Thyroid gland (tissue), 4 donors: ENCODE measurements at regions not wholly inside any gene's neighbourhood (a gene's known extent, or its start where the extent isn't known, plus 50 kb on each side); places are given as distances from the start of the nearest gene placed in this dataset.

Source experiments
- POLR2A ChIP-seq, 2 donors: fragments of 450-650 bp; IDR thresholded peaks; one replicate each; pipeline ENCODE4 v1.6.1; 2017; ENCODE audit warnings: antibody characterized with exemption in 2 of 2, mild to moderate bottlenecking in 2 of 2, moderate library complexity in 1 of 2
- TF ChIP-seq, protein P1 (sequence below), 6 experiments: fragments of 200-600 bp in 3 of 6; fragments of 450-650 bp in 3 of 6; sonication (generic) in 3 of 6; IDR thresholded peaks; one replicate each; pipeline ENCODE4 v1.5.1; 2016 to 2019; ENCODE audit warnings: antibody characterized with exemption in 6 of 6, mild to moderate bottlenecking in 2 of 6, inconsistent platforms in 1 of 6, moderate library complexity in 1 of 6

DNA sequence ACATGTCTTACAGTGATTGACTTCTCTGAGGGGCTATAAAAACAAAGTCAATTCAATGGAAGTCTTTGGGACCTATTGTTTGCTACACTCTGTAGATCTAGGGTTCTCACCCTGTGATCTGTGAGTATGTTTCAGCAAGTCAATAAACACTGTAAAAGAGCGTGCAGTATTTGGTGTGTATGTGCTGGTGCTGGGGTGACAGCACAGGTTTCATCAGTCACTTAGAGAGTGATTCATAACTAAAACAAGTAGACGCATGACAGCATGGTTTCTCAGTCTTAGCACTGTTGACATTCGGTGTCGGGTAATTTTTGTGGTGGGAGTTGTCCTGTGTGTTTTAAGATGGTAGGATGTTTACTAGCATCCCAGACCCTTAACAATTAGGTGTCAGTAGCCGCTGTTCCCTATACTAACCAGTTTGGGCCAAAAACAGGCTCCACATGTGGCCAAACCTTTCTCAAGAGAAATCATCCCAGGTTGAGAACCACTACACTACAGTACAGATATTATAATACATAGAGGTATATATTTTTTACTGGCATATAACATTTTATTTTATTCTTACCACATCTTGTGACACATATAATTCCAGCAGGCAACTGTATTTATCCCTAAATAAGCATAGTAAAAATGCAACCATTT lies 411.8 kb downstream of the ARL4A start:
- TF ChIP-seq, protein P1, sequence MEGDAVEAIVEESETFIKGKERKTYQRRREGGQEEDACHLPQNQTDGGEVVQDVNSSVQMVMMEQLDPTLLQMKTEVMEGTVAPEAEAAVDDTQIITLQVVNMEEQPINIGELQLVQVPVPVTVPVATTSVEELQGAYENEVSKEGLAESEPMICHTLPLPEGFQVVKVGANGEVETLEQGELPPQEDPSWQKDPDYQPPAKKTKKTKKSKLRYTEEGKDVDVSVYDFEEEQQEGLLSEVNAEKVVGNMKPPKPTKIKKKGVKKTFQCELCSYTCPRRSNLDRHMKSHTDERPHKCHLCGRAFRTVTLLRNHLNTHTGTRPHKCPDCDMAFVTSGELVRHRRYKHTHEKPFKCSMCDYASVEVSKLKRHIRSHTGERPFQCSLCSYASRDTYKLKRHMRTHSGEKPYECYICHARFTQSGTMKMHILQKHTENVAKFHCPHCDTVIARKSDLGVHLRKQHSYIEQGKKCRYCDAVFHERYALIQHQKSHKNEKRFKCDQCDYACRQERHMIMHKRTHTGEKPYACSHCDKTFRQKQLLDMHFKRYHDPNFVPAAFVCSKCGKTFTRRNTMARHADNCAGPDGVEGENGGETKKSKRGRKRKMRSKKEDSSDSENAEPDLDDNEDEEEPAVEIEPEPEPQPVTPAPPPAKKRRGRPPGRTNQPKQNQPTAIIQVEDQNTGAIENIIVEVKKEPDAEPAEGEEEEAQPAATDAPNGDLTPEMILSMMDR (IDR thresholded peaks at IDR 0.05): no peak
- no peak for TF ChIP-seq POLR2A (IDR thresholded peaks at IDR 0.05)
